GM12872 (cell line): ENCODE measurements at regions not wholly inside any gene's neighbourhood (a gene's known extent, or its start where the extent isn't known, plus 50 kb on each side); places are given as distances from the start of the nearest gene placed in this dataset.

Experiments
- TF ChIP-seq, protein P1 (sequence below): IDR thresholded peaks from 3 replicates; pipeline ENCODE4 v1.5.1; 2011; ENCODE audit warnings: low read depth, mild to moderate bottlenecking, low read length, moderate library complexity; ENCODE audit not compliant: insufficient read depth

- TF ChIP-seq, protein P1, sequence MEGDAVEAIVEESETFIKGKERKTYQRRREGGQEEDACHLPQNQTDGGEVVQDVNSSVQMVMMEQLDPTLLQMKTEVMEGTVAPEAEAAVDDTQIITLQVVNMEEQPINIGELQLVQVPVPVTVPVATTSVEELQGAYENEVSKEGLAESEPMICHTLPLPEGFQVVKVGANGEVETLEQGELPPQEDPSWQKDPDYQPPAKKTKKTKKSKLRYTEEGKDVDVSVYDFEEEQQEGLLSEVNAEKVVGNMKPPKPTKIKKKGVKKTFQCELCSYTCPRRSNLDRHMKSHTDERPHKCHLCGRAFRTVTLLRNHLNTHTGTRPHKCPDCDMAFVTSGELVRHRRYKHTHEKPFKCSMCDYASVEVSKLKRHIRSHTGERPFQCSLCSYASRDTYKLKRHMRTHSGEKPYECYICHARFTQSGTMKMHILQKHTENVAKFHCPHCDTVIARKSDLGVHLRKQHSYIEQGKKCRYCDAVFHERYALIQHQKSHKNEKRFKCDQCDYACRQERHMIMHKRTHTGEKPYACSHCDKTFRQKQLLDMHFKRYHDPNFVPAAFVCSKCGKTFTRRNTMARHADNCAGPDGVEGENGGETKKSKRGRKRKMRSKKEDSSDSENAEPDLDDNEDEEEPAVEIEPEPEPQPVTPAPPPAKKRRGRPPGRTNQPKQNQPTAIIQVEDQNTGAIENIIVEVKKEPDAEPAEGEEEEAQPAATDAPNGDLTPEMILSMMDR = no peak
Observed at GRCh38 chr1:187504779-187505178, 676.0 kb downstream of the PLA2G4A start.

DNA sequence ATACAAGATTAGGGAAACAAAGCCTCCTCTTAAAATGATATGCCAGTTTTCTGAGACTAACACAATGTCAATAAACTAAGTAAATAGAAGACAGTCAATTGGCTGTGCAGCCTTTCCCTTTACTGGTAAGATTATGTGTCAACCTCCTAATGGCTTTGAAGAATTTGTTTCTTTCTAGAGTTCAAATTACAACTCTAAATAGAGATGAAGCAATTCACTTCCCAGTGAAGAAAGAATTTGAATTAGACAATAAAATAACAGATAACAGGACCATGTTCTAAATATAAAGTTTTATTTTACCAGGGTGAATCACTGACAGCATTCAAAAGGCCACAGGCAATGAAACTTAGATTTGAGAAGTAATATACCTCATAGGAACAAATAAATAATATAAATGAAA is 680.3 kb downstream of the PLA2G4A start:
- TF ChIP-seq, protein P1 = no peak

- TF ChIP-seq, protein P1 = no peak
Observed at GRCh38 chr1:187513190-187513589, 684.4 kb downstream of the PLA2G4A start.

- TF ChIP-seq, protein P1 = no peak
Observed at GRCh38 chr1:187514110-187514509, 685.4 kb downstream of the PLA2G4A start.

- TF ChIP-seq, protein P1 = no peak
Observed at GRCh38 chr1:187516874-187517273, 688.1 kb downstream of the PLA2G4A start.

- TF ChIP-seq, protein P1 = no peak
Observed at GRCh38 chr1:187517546-187517945, 688.8 kb downstream of the PLA2G4A start.

GRCh38 chr1:187527346-187527745 is 698.6 kb downstream of the PLA2G4A start:
- TF ChIP-seq, protein P1 = no peak

- TF ChIP-seq, protein P1 = no peak
Observed at GRCh38 chr1:187537936-187538335, 709.2 kb downstream of the PLA2G4A start.
